Neural progenitor cell (in vitro differentiated cells): ENCODE measurements at regions not wholly inside any gene's neighbourhood (a gene's known extent, or its start where the extent isn't known, plus 50 kb on each side); places are given as distances from the start of the nearest gene placed in this dataset.

ENCODE experiments used
- CTCF ChIP-seq: fragments of 200-600 bp; sonication (generic); IDR thresholded peaks from 2 replicates; pipeline ENCODE4 v1.5.1; 2017; ENCODE audit warnings: antibody characterized with exemption, mild to moderate bottlenecking
- EZH2 ChIP-seq: fragments of 200-600 bp; sonication (generic); IDR thresholded peaks from 2 replicates; pipeline ENCODE4 v1.6.1; 2017; ENCODE audit warnings: antibody characterized with exemption, mild to moderate bottlenecking, moderate library complexity

- no peak for TF ChIP-seq EZH2
- no peak for TF ChIP-seq CTCF
These were observed 143.7 kb upstream of the MCHR2 start for GRCh38 chr6:100137759-100138158.
